RCC 7860 (cell line): ENCODE measurements at regions not wholly inside any gene's neighbourhood (a gene's known extent, or its start where the extent isn't known, plus 50 kb on each side); places are given as distances from the start of the nearest gene placed in this dataset.
A peak's percentile ranks its signal among the peaks of the same experiment; 100 is the strongest.

Source experiments
- DNase-seq: peaks from one replicate; pipeline ENCODE4 v3.0.0-alpha.2; 2015; ENCODE audit warnings: low spot score
- FAIRE-seq: peaks from 2 replicates; lab custom pipeline; 2012; peaks lifted over from hg19 to GRCh38; lab: Jason Lieb, UNC

- DNase-seq (peak; percentile 79), FAIRE-seq (peak; percentile 90)
These were observed 157.0 kb upstream of the RAI14 start for GRCh38 chr5:34499001-34499734.

GRCh38 chr5:34500236-34500847 is 155.8 kb upstream of the RAI14 start:
- DNase-seq (no peak), FAIRE-seq (no peak)

- no peak for FAIRE-seq
- no peak for DNase-seq
These were observed 155.1 kb upstream of the RAI14 start for GRCh38 chr5:34501016-34501415.

- FAIRE-seq = peak; percentile 95
- DNase-seq = peak; percentile 85
These were observed 154.3 kb upstream of the RAI14 start for GRCh38 chr5:34501840-34502239.

GRCh38 chr5:34502581-34502980 is 153.5 kb upstream of the RAI14 start:
- DNase-seq = no peak
- FAIRE-seq = no peak

GRCh38 chr5:34503379-34504253 is 152.5 kb upstream of the RAI14 start:
- DNase-seq = no peak
- FAIRE-seq = no peak

GRCh38 chr5:34504967-34505366 is 151.2 kb upstream of the RAI14 start:
- no peak for FAIRE-seq

GRCh38 chr5:34505731-34506130 is 150.4 kb upstream of the RAI14 start:
- FAIRE-seq (no peak), DNase-seq (no peak)

More at GRCh38 chr5:34504967-34505366, 151.2 kb upstream of the RAI14 start:
- DNase-seq = no peak

- no peak for DNase-seq
- FAIRE-seq = no peak
These were observed 148.2 kb upstream of the RAI14 start for GRCh38 chr5:34507933-34508332.

- no peak for FAIRE-seq
- no peak for DNase-seq
These were observed 146.7 kb upstream of the RAI14 start for GRCh38 chr5:34509392-34509791.

- no peak for DNase-seq
- FAIRE-seq = no peak
These were observed 146.1 kb upstream of the RAI14 start for GRCh38 chr5:34510002-34510401.

GRCh38 chr5:34511063-34511462 is 145.1 kb upstream of the RAI14 start:
- no peak for DNase-seq
- no peak for FAIRE-seq

- no peak for FAIRE-seq
- no peak for DNase-seq
These were observed 144.6 kb upstream of the RAI14 start for GRCh38 chr5:34511481-34511880.

- DNase-seq = no peak
- FAIRE-seq = no peak
These were observed 144.2 kb upstream of the RAI14 start for GRCh38 chr5:34511915-34512314.

- DNase-seq (no peak), FAIRE-seq (no peak)
These were observed 140.0 kb upstream of the RAI14 start for GRCh38 chr5:34516166-34516565.

GRCh38 chr5:34516686-34517085 is 139.4 kb upstream of the RAI14 start:
- no peak for DNase-seq
- FAIRE-seq = no peak

- FAIRE-seq = no peak
These were observed 138.9 kb upstream of the RAI14 start for GRCh38 chr5:34517249-34517648.

GRCh38 chr5:34519489-34520220 is 136.5 kb upstream of the RAI14 start:
- FAIRE-seq (no peak), DNase-seq (no peak)

More at GRCh38 chr5:34517249-34517648, 138.9 kb upstream of the RAI14 start:
- peak; percentile 20 for DNase-seq

GRCh38 chr5:34521628-34522290 is 134.4 kb upstream of the RAI14 start:
- DNase-seq = no peak
- no peak for FAIRE-seq
